Right renal pelvis (tissue), 4 donors: ENCODE measurements at regions not wholly inside any gene's neighbourhood (a gene's known extent, or its start where the extent isn't known, plus 50 kb on each side); places are given as distances from the start of the nearest gene placed in this dataset.

Experiments used
- DNase-seq, 4 donors: peaks; one replicate each; pipeline ENCODE4 v3.0.0-alpha.2; 2013; ENCODE audit warnings: low read depth in 4 of 4, low spot score in 3 of 4, missing footprints in 1 of 4

GRCh38 chr10:43728425-43728824 is 79.7 kb upstream of the ZNF32 start:
- DNase-seq = no peak

- no peak for DNase-seq
Measured at GRCh38 chr10:43727935-43728334, 79.3 kb upstream of the ZNF32 start.

GRCh38 chr10:43715334-43715733 is 66.7 kb upstream of the ZNF32 start:
- no peak for DNase-seq

GRCh38 chr10:43712821-43713584 is 64.3 kb upstream of the ZNF32 start:
- no peak for DNase-seq

GRCh38 chr10:43710772-43711471 is 62.2 kb upstream of the ZNF32 start:
- no peak for DNase-seq

GRCh38 chr10:43708262-43708661 is 59.6 kb upstream of the ZNF32 start:
- no peak for DNase-seq

- DNase-seq = no peak
Measured at GRCh38 chr10:43707770-43708169, 59.1 kb upstream of the ZNF32 start.

GRCh38 chr10:43706166-43706565 is 57.5 kb upstream of the ZNF32 start:
- no peak for DNase-seq

- DNase-seq = no peak
Measured at GRCh38 chr10:43703286-43703685, 54.6 kb upstream of the ZNF32 start.

- no peak for DNase-seq
Measured at GRCh38 chr10:43702936-43703281, 54.2 kb upstream of the ZNF32 start.

GRCh38 chr10:43702213-43702935 is 53.7 kb upstream of the ZNF32 start:
- DNase-seq = no peak

- DNase-seq = no peak
Measured at GRCh38 chr10:43701295-43701694, 52.6 kb upstream of the ZNF32 start.

GRCh38 chr10:43700306-43700705 is 51.6 kb upstream of the ZNF32 start:
- DNase-seq = no peak

GRCh38 chr10:43699516-43699915 is 50.8 kb upstream of the ZNF32 start:
- DNase-seq = no peak
